SK-N-SH treated with all-trans-retinoic acid at 6 μM for 48 hours (cell line): ENCODE measurements at regions not wholly inside any gene's neighbourhood (a gene's known extent, or its start where the extent isn't known, plus 50 kb on each side); places are given as distances from the start of the nearest gene placed in this dataset.

Source experiments
- BACH2 ChIP-seq: fragments of 250-450 bp; sonication (Bioruptor Pico); IDR thresholded peaks from 2 replicates; pipeline ENCODE4 v1.9.0; 2021; ENCODE audit warnings: mild to moderate bottlenecking, borderline replicate concordance
- CREB5 ChIP-seq: fragments of 250-450 bp; sonication (Bioruptor Pico); IDR thresholded peaks from 2 replicates; pipeline ENCODE4 v1.5.1; 2020; ENCODE audit warnings: low read depth, mild to moderate bottlenecking, moderate library complexity
- GLIS3 ChIP-seq: fragments of 250-450 bp; sonication (Bioruptor Pico); IDR thresholded peaks from 2 replicates; pipeline ENCODE4 v1.5.0; 2020; ENCODE audit warnings: mild to moderate bottlenecking, moderate library complexity
- ISL1 ChIP-seq: fragments of 250-450 bp; sonication (Bioruptor Pico); IDR thresholded peaks from 2 replicates; pipeline ENCODE4 v2.1.2; 2022; ENCODE audit warnings: mild to moderate bottlenecking, moderate library complexity
- POU6F1 ChIP-seq: fragments of 250-450 bp; sonication (Bioruptor Pico); IDR thresholded peaks from 2 replicates; pipeline ENCODE4 v1.8.0; 2021; ENCODE audit warnings: low read depth, mild to moderate bottlenecking, moderate library complexity, borderline replicate concordance
- PPARA ChIP-seq: fragments of 250-450 bp; sonication (Bioruptor Pico); IDR thresholded peaks from 2 replicates; pipeline ENCODE4 v1.5.0; 2020; ENCODE audit warnings: mild to moderate bottlenecking, borderline replicate concordance
- SNAI2 ChIP-seq: fragments of 250-450 bp; sonication (Bioruptor Pico); IDR thresholded peaks from 2 replicates; pipeline ENCODE4 v1.5.0; 2020; ENCODE audit warnings: mild to moderate bottlenecking, moderate library complexity
- TCF4 ChIP-seq: fragments of 250-450 bp; sonication (Bioruptor Pico); IDR thresholded peaks from 2 replicates; pipeline ENCODE4 v1.8.0; 2021; ENCODE audit warnings: mild to moderate bottlenecking, moderate library complexity, borderline replicate concordance
- TOX ChIP-seq: fragments of 250-450 bp; sonication (Bioruptor Pico); IDR thresholded peaks from 2 replicates; pipeline ENCODE4 v1.8.0; 2021; ENCODE audit warnings: mild to moderate bottlenecking, moderate library complexity, borderline replicate concordance
- TSHZ2 ChIP-seq: fragments of 250-450 bp; sonication (Bioruptor Pico); IDR thresholded peaks from 2 replicates; pipeline ENCODE4 v1.5.0; 2020; ENCODE audit warnings: mild to moderate bottlenecking, moderate library complexity
- ZFP3 ChIP-seq: fragments of 250-450 bp; sonication (Bioruptor Pico); IDR thresholded peaks from 2 replicates; pipeline ENCODE4 v1.5.0; 2020; ENCODE audit warnings: mild to moderate bottlenecking, moderate library complexity
- ZFP30 ChIP-seq: fragments of 450-650 bp; formaldehyde crosslinking; IDR thresholded peaks from 2 replicates; pipeline ENCODE4 v1.5.0; 2022; ENCODE audit warnings: mild to moderate bottlenecking, moderate library complexity
- ZNF70 ChIP-seq: fragments of 450-650 bp; formaldehyde crosslinking; IDR thresholded peaks from 2 replicates; pipeline ENCODE4 v1.5.0; 2020; ENCODE audit warnings: mild to moderate bottlenecking, moderate library complexity
- ZNF8 ChIP-seq: fragments of 450-650 bp; formaldehyde crosslinking; IDR thresholded peaks from 2 replicates; pipeline ENCODE4 v1.5.0; 2020; ENCODE audit warnings: mild to moderate bottlenecking, moderate library complexity

GRCh38 chr6:3644739-3645012 lies 106.8 kb downstream of the PXDC1 start:
- TF ChIP-seq ZNF70 (CRISPR knock-in tag) (no peak), SNAI2 (no peak), POU6F1 (CRISPR knock-in tag) (no peak), PPARA (no peak), ZFP3 (CRISPR knock-in tag) (no peak), ZFP30 (CRISPR knock-in tag) (no peak), TCF4 (CRISPR knock-in tag) (no peak), TSHZ2 (CRISPR knock-in tag) (no peak), ISL1 (no peak), BACH2 (CRISPR knock-in tag) (no peak), CREB5 (CRISPR knock-in tag) (no peak), GLIS3 (CRISPR knock-in tag) (no peak), ZNF8 (CRISPR knock-in tag) (no peak), TOX (CRISPR knock-in tag) (no peak)
